ENCODE measurements at regions not wholly inside any gene's neighbourhood (a gene's known extent, or its start where the extent isn't known, plus 50 kb on each side); places are given as distances from the start of the nearest gene placed in this dataset.

DNA sequence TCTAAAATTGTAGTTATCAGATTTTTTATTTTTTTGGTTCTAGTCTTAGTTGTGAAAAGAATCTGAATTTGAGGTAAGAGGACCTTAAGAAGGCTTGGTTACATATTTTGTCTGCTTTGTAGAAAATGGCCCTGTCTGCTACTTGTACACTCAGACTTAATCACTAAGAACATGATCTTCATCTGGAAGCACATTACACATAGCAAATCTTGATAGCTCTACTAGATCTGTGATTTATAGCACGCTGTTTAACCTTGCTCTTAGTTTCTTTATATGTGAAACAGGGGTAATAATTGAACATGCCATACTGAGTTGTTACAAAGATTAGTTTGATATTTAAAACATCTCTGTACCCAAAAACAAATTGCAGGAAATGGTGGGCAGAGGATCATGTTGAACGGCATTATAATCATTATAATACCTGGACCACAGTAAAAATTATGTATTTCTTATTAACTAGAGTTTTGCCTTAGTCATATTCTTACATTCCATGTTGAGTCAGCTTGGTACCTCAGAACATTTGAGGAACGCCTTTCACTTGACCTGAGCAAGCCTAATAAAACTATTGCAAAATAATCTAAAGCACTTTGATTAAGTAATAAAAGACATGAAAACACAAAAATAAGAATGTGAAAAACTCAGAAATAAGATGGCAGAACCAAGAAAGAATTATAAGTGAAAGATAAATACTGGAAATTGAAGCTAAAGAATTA lies 738.0 kb upstream of the AADAT start:
- TF ChIP-seq, protein P1, sequence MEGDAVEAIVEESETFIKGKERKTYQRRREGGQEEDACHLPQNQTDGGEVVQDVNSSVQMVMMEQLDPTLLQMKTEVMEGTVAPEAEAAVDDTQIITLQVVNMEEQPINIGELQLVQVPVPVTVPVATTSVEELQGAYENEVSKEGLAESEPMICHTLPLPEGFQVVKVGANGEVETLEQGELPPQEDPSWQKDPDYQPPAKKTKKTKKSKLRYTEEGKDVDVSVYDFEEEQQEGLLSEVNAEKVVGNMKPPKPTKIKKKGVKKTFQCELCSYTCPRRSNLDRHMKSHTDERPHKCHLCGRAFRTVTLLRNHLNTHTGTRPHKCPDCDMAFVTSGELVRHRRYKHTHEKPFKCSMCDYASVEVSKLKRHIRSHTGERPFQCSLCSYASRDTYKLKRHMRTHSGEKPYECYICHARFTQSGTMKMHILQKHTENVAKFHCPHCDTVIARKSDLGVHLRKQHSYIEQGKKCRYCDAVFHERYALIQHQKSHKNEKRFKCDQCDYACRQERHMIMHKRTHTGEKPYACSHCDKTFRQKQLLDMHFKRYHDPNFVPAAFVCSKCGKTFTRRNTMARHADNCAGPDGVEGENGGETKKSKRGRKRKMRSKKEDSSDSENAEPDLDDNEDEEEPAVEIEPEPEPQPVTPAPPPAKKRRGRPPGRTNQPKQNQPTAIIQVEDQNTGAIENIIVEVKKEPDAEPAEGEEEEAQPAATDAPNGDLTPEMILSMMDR (optimal IDR thresholded peaks at IDR 0.05 in 1 of 3, IDR thresholded peaks at IDR 0.05 in 1 of 3, conservative IDR thresholded peaks at IDR 0.05 in 1 of 3; ENCODE audit: extremely low read depth in 1 of 3, insufficient read depth in 2 of 3, low read length in 3 of 3), result no peak
- TF ChIP-seq EZH2 (IDR thresholded peaks at IDR 0.05; ENCODE audit: low read length), result no peak
